CD4-positive, alpha-beta T cell (primary cell): ENCODE measurements at regions not wholly inside any gene's neighbourhood (a gene's known extent, or its start where the extent isn't known, plus 50 kb on each side); places are given as distances from the start of the nearest gene placed in this dataset.

Experiments used
- ATAC-seq: fragments of 200-7000 bp; cut with Tn5 transposase; one replicate; pipeline ENCODE4 v1.10.0; 2022; ENCODE audit warnings: mild to moderate bottlenecking; ENCODE audit not compliant: poor library complexity
- CTCF ChIA-PET: fragments of 350-600 bp; sonication (Branson Sonifier 250); formaldehyde crosslinking; loops from one replicate; lab custom pipeline; 2021; ENCODE audit warnings: antibody characterized with exemption, inconsistent platforms; lab: Charles Lee
- POLR2A ChIA-PET: fragments of 350-600 bp; sonication (Branson Sonifier 250); formaldehyde crosslinking; loops from one replicate; lab custom pipeline; 2021; ENCODE audit warnings: antibody characterized with exemption, inconsistent platforms; lab: Charles Lee
- DNase-seq, 14 experiments: peaks; one replicate each; pipeline ENCODE4 v3.0.0-alpha.2; 2013 to 2020; ENCODE audit warnings: mixed read lengths in 2 of 14
- H3K27ac ChIP-seq, 2 donors: one replicate each; pipeline versions ENCODE4 v1.5.1 to v1.7.0; 2013; ENCODE audit warnings: low read length in 2 of 2, low read depth in 1 of 2, mild to moderate bottlenecking in 1 of 2
- H3K27me3 ChIP-seq, 2 experiments: 1 replicate in 1 of 2; 2 replicates in 1 of 2; pipeline versions ENCODE4 v1.6.1 to v1.7.0; 2013; ENCODE audit warnings: low read length in 2 of 2, control low read depth in 1 of 2, mild to moderate bottlenecking in 1 of 2, moderate library complexity in 1 of 2; ENCODE audit not compliant: insufficient read depth in 2 of 2, control insufficient read depth in 1 of 2
- H3K36me3 ChIP-seq: one replicate; pipeline ENCODE4 v1.6.1; 2013; ENCODE audit warnings: low read length, control low read depth; ENCODE audit not compliant: insufficient read depth
- H3K4me1 ChIP-seq: one replicate; pipeline ENCODE4 v1.6.1; 2013; ENCODE audit warnings: low read length, control low read depth; ENCODE audit not compliant: insufficient read depth
- H3K4me3 ChIP-seq: one replicate; pipeline ENCODE4 v1.5.1; 2013; ENCODE audit warnings: mild to moderate bottlenecking, low read length, moderate library complexity
- H3K9me3 ChIP-seq, 2 experiments: 1 replicate in 1 of 2; 2 replicates in 1 of 2; pipeline versions ENCODE4 v1.6.1 to v1.7.0; 2013; ENCODE audit warnings: low read length in 2 of 2, mild to moderate bottlenecking in 2 of 2, control low read depth in 1 of 2, moderate library complexity in 1 of 2; ENCODE audit not compliant: control insufficient read depth in 1 of 2, insufficient read depth in 1 of 2
- H3K27ac Mint-ChIP-seq: one replicate; pipeline ENCODE4 v1.8.0; 2020; ENCODE audit warnings: mixed read lengths
- H3K27me3 Mint-ChIP-seq: one replicate; pipeline ENCODE4 v1.8.0; 2021; ENCODE audit warnings: mixed read lengths
- H3K36me3 Mint-ChIP-seq: one replicate; pipeline ENCODE4 v1.8.0; 2021; ENCODE audit warnings: low read depth, mixed read lengths
- H3K4me1 Mint-ChIP-seq: one replicate; pipeline ENCODE4 v1.8.0; 2021; ENCODE audit warnings: low read depth, mixed read lengths
- H3K4me3 Mint-ChIP-seq: one replicate; pipeline ENCODE4 v1.8.0; 2020; ENCODE audit warnings: mild to moderate bottlenecking, mixed read lengths
- H3K9me3 Mint-ChIP-seq: one replicate; pipeline ENCODE4 v1.8.0; 2020; ENCODE audit warnings: mixed read lengths
- CTCF ChIP-seq: fragments of 200-600 bp; IDR thresholded peaks from one replicate; pipeline ENCODE4 v1.8.0; 2022; ENCODE audit warnings: antibody characterized with exemption, mild to moderate bottlenecking
- intact Hi-C, 2 experiments: fragments of 100-400 bp; cut with DNase I in 1 of 2; cut with micrococcal nuclease in 1 of 2; formaldehyde crosslinking; loops; one replicate each; pipeline versions ENCODE4 v1.15.1 to v1.9.0; 2023 to 2025; cut with DNase I, micrococcal nuclease

GRCh38 chr2:7456762-7457161 is 539.5 kb downstream of the RNF144A start:
- Mint-ChIP-seq H3K4me3 (no peak overlapping the region), H3K4me1 (peaks cover 36% of the 10 kb centered on the region), H3K9me3 (no peaks in the 10 kb centered on the region), H3K36me3 (no peaks in the 10 kb centered on the region), H3K27ac (no peak overlapping the region), H3K27me3 (no peaks in the 10 kb centered on the region)
- intact Hi-C loops = loop anchor here in 1 of 2 experiments (10.0 kb wide), 1 partner anchor 58 kb away; no protein-coding TSS in a partner anchor
- H3K4me1 ChIP-seq = peaks cover 32% of the 10 kb centered on the region
- no peaks in the 10 kb centered on the region for H3K9me3 ChIP-seq
- DNase-seq = no peak
- no peaks in the 10 kb centered on the region for H3K27me3 ChIP-seq
- TF ChIP-seq CTCF = no peak
- ChIA-PET POLR2A (interaction anchor here (1.7 kb wide), 1 partner anchor 111 kb away, joined by 7 read pairs; no protein-coding TSS in a partner anchor), CTCF (no interaction called here)
- ATAC-seq = no peak
- H3K27ac ChIP-seq = no peak overlapping the region
- H3K4me3 ChIP-seq = no peak overlapping the region
- H3K36me3 ChIP-seq = no peaks in the 10 kb centered on the region

GRCh38 chr2:7458066-7458465 is 540.9 kb downstream of the RNF144A start:
- intact Hi-C loops = loop anchor here in 1 of 2 experiments (10.0 kb wide), 1 partner anchor 57 kb away; no protein-coding TSS in a partner anchor
- ATAC-seq = no peak
- no peak for TF ChIP-seq CTCF
- Histone ChIP-seq H3K27me3 (no peaks in the 10 kb centered on the region), H3K27ac (no peak overlapping the region), H3K9me3 (no peaks in the 10 kb centered on the region), H3K4me3 (no peak overlapping the region), H3K36me3 (no peaks in the 10 kb centered on the region), H3K4me1 (peaks cover 19% of the 10 kb centered on the region)
- Mint-ChIP-seq H3K9me3 (no peaks in the 10 kb centered on the region), H3K4me3 (no peak overlapping the region), H3K27ac (no peak overlapping the region), H3K4me1 (peaks cover 23% of the 10 kb centered on the region), H3K36me3 (no peaks in the 10 kb centered on the region), H3K27me3 (no peaks in the 10 kb centered on the region)
- no peak for DNase-seq
- ChIA-PET POLR2A (interaction anchor here (1.7 kb wide), 1 partner anchor 109 kb away, joined by 7 read pairs; no protein-coding TSS in a partner anchor), CTCF (no interaction called here)

DNA sequence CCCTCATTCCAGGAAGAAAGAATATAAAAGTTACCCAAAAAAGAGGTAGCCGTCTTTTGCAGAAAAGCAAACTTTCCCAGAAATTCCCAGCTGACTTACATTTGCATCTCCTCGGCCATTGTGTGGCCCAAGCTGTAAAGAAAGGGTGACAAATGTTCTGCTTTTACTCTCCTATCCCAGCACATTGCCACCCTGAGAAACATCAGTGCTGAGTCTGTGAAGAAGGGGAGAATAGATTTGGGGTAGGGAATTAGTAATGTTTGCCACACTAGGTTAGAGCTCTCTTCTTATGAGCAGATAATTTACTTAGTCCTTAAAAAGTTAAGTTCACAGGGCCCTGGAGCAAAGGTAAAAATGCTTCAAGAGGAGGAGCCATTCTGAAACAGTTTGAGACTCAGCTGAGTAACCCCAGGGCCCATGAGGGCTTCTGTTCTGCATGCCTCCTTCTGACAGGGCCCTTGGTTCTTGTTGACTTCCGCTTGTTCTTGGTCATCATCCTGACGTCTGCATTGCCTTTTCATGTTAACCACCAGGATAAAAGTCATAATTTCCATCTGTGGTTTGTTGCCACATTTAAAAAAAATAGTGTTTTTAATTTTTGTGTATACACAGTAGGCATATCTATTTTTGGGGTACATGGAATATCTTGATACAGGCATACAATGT is 550.7 kb downstream of the RNF144A start:
- Mint-ChIP-seq H3K4me1 (peaks cover 30% of the 10 kb centered on the region), H3K27me3 (no peaks in the 10 kb centered on the region), H3K9me3 (no peaks in the 10 kb centered on the region), H3K27ac (peak overlapping the region; percentile 75), H3K36me3 (no peaks in the 10 kb centered on the region), H3K4me3 (peak overlapping the region; percentile 5)
- ChIA-PET POLR2A (interaction anchor here (1.4 kb wide), 1 partner anchor 14 kb away, joined by 3 read pairs; no protein-coding TSS in a partner anchor), CTCF (interaction anchor here (0.7 kb wide), 1 partner anchor 95 kb away, joined by 3 read pairs; no protein-coding TSS in a partner anchor)
- intact Hi-C loops = loop anchor here in 1 of 2 experiments (5.0 kb wide), 1 partner anchor 36 kb away; no protein-coding TSS in a partner anchor
- Histone ChIP-seq H3K4me3 (no peak overlapping the region), H3K27me3 (no peaks in the 10 kb centered on the region), H3K27ac (no peak overlapping the region), H3K9me3 (no peaks in the 10 kb centered on the region), H3K4me1 (peaks cover 7% of the 10 kb centered on the region), H3K36me3 (no peaks in the 10 kb centered on the region)
- ATAC-seq = peak; percentile 95
- peak in 6 of 14 experiments; percentile 13 to 74 (median 56) for DNase-seq
- TF ChIP-seq CTCF = no peak
